IMR-90 (cell line): ENCODE measurements at regions not wholly inside any gene's neighbourhood (a gene's known extent, or its start where the extent isn't known, plus 50 kb on each side); places are given as distances from the start of the nearest gene placed in this dataset.

Experiments used
- ATAC-seq: fragments of 200-7000 bp; cut with Tn5 transposase; 2 replicates; pipeline ENCODE4 v1.9.1; 2020; ENCODE audit warnings: low read depth, mild to moderate bottlenecking, moderate library complexity
- BruUV-seq: library from RNA; stranded (reverse); fragments of 400-500 nt; replicated peaks from 2 replicates; lab custom pipeline; 2021; lab: Mats Ljungman, UMichigan
- CTCF ChIA-PET: fragments of 300-600 bp; formaldehyde crosslinking; extraction: SDS; loops from one replicate; lab custom pipeline; 2021; ENCODE audit warnings: antibody characterized with exemption; lab: Yijun Ruan, JAX
- POLR2A ChIA-PET: fragments of 300-600 bp; sonication (Branson Sonifier 250); formaldehyde crosslinking; loops from one replicate; lab custom pipeline; 2022; ENCODE audit warnings: antibody characterized with exemption; ENCODE audit not compliant: unreplicated experiment; lab: Charles Lee
- DNase-seq: peaks from one replicate; pipeline ENCODE4 v3.0.0; 2013
- H2AFZ ChIP-seq: replicated peaks from 2 replicates; pipeline ENCODE3; 2013; ENCODE audit warnings: low read length, mild to moderate bottlenecking; ENCODE audit not compliant: poor library complexity
- H2AK5ac ChIP-seq: 2 replicates; pipeline ENCODE4 v1.6.1; 2013; ENCODE audit warnings: low read depth, low read length, inconsistent platforms
- H2AK9ac ChIP-seq: replicated peaks from 2 replicates; pipeline ENCODE3; 2013; ENCODE audit warnings: mild to moderate bottlenecking, low read depth, low read length, moderate library complexity; ENCODE audit not compliant: poor library complexity
- H2BK120ac ChIP-seq: 2 replicates; pipeline ENCODE4 v1.6.1; 2013; ENCODE audit warnings: low read depth, low read length, inconsistent platforms
- H2BK15ac ChIP-seq: 3 replicates; pipeline ENCODE4 v1.6.1; 2013; ENCODE audit warnings: low read depth, low read length, inconsistent platforms
- H2BK20ac ChIP-seq: 2 replicates; pipeline ENCODE4 v1.6.1; 2013; ENCODE audit warnings: low read depth, mild to moderate bottlenecking, inconsistent platforms, low read length, moderate library complexity
- H2BK5ac ChIP-seq: 2 replicates; pipeline ENCODE4 v1.6.1; 2013; ENCODE audit warnings: mild to moderate bottlenecking, low read depth, low read length, inconsistent platforms; ENCODE audit not compliant: poor library complexity, severe bottlenecking
- H3K14ac ChIP-seq: replicated peaks from 2 replicates; pipeline ENCODE4 v1.6.1; 2013; ENCODE audit warnings: low read depth, low read length, inconsistent platforms
- H3K18ac ChIP-seq: 2 replicates; pipeline ENCODE4 v1.6.1; 2013; ENCODE audit warnings: low read depth, low read length, control low read depth
- H3K23ac ChIP-seq: 2 replicates; pipeline ENCODE4 v1.6.1; 2013; ENCODE audit warnings: low read depth, low read length, inconsistent platforms
- H3K27ac ChIP-seq: 2 replicates; pipeline ENCODE4 v1.5.1; 2013; ENCODE audit warnings: mild to moderate bottlenecking, control low read depth, low read length; ENCODE audit not compliant: insufficient read depth
- H3K27me3 ChIP-seq: 2 replicates; pipeline ENCODE4 v1.6.1; 2013; ENCODE audit warnings: low read length; ENCODE audit not compliant: control insufficient read depth, insufficient read depth
- H3K36me3 ChIP-seq: 2 replicates; pipeline ENCODE4 v1.6.1; 2013; ENCODE audit warnings: low read length, mixed read lengths; ENCODE audit not compliant: control insufficient read depth, insufficient read depth
- H3K4ac ChIP-seq: 2 replicates; pipeline ENCODE4 v1.6.1; 2013; ENCODE audit warnings: low read depth, low read length, inconsistent platforms
- H3K4me1 ChIP-seq: 2 replicates; pipeline ENCODE4 v1.6.1; 2013; ENCODE audit warnings: low read length, mixed read lengths; ENCODE audit not compliant: control insufficient read depth, insufficient read depth
- H3K4me2 ChIP-seq: 2 replicates; pipeline ENCODE4 v1.6.1; 2013; ENCODE audit warnings: low read depth, mild to moderate bottlenecking, control low read depth, low read length, moderate library complexity
- H3K4me3 ChIP-seq: 2 replicates; pipeline ENCODE4 v1.5.1; 2013; ENCODE audit warnings: low read depth, mild to moderate bottlenecking, control low read depth, low read length, moderate library complexity; ENCODE audit not compliant: insufficient read depth
- H3K56ac ChIP-seq: 2 replicates; pipeline ENCODE4 v1.6.1; 2013; ENCODE audit warnings: low read length, inconsistent platforms; ENCODE audit not compliant: insufficient read depth; ENCODE audit errors: extremely low read depth
- H3K79me1 ChIP-seq, 2 experiments: 2 replicates each; pipeline ENCODE4 v1.6.1; 2013; ENCODE audit warnings: low read length in 2 of 2, inconsistent platforms in 1 of 2, low read depth in 1 of 2
- H3K9ac ChIP-seq: 2 replicates; pipeline ENCODE4 v1.6.1; 2013; ENCODE audit warnings: low read depth, low read length, control low read depth
- H3K9me1 ChIP-seq: 2 replicates; pipeline ENCODE4 v1.6.1; 2013; ENCODE audit warnings: low read length, inconsistent platforms; ENCODE audit not compliant: insufficient read depth
- H3K9me3 ChIP-seq: 2 replicates; pipeline ENCODE4 v1.6.1; 2013; ENCODE audit warnings: low read length; ENCODE audit not compliant: control insufficient read depth, insufficient read depth
- H4K20me1 ChIP-seq: 2 replicates; pipeline ENCODE4 v1.6.1; 2013; ENCODE audit warnings: low read length, inconsistent platforms; ENCODE audit not compliant: insufficient read depth
- H4K5ac ChIP-seq: 2 replicates; pipeline ENCODE4 v1.6.1; 2013; ENCODE audit warnings: mild to moderate bottlenecking, low read depth, low read length, control low read depth
- H4K8ac ChIP-seq, 2 experiments: 2 replicates each; pipeline ENCODE4 v1.6.1; 2013; ENCODE audit warnings: low read depth in 2 of 2, low read length in 2 of 2, control low read depth in 1 of 2, inconsistent platforms in 1 of 2
- H4K91ac ChIP-seq: 2 replicates; pipeline ENCODE4 v1.6.1; 2013; ENCODE audit warnings: low read depth, low read length, inconsistent platforms; ENCODE audit not compliant: insufficient read depth
- BHLHE40 ChIP-seq: fragments of 150-350 bp; IDR thresholded peaks from 2 replicates; pipeline ENCODE4 v1.6.1; 2016; ENCODE audit warnings: mild to moderate bottlenecking, low read depth, low read length
- CHD1 ChIP-seq: IDR thresholded peaks from 2 replicates; pipeline ENCODE4 v1.6.1; 2012; ENCODE audit warnings: low read depth, low read length, improper control_type of control experiment
- CTCF ChIP-seq: conservative IDR thresholded peaks from 2 replicates; pipeline ENCODE4 v1.5.1; 2012; ENCODE audit warnings: mild to moderate bottlenecking, low read depth, low read length, improper control_type of control experiment
- ELK1 ChIP-seq: fragments of 150-350 bp; IDR thresholded peaks from 2 replicates; pipeline ENCODE4 v1.6.1; 2016; ENCODE audit warnings: low read depth, mild to moderate bottlenecking, low read length, moderate library complexity, borderline replicate concordance
- MAFK ChIP-seq: IDR thresholded peaks from 2 replicates; pipeline ENCODE4 v1.6.1; 2012; ENCODE audit warnings: low read depth, low read length, improper control_type of control experiment
- MAZ ChIP-seq: IDR thresholded peaks from 2 replicates; pipeline ENCODE4 v1.6.1; 2012; ENCODE audit warnings: low read depth, mild to moderate bottlenecking, low read length, improper control_type of control experiment, moderate library complexity, borderline replicate concordance
- NFE2L2 ChIP-seq: fragments of 150-350 bp; IDR thresholded peaks from 2 replicates; pipeline ENCODE4 v1.6.1; 2016; ENCODE audit warnings: low read depth, mild to moderate bottlenecking, low read length
- POLR2A ChIP-seq: IDR thresholded peaks from 2 replicates; pipeline ENCODE4 v1.6.1; 2012; ENCODE audit warnings: mild to moderate bottlenecking, low read depth, low read length
- RAD21 ChIP-seq: IDR thresholded peaks from 2 replicates; pipeline ENCODE4 v1.6.1; 2012; ENCODE audit warnings: low read length, improper control_type of control experiment
- SMC3 ChIP-seq: fragments of 150-350 bp; IDR thresholded peaks from 2 replicates; pipeline ENCODE4 v1.6.1; 2016; ENCODE audit warnings: low read depth, mild to moderate bottlenecking, antibody characterized with exemption, low read length, moderate library complexity
- USF2 ChIP-seq: fragments of 150-350 bp; IDR thresholded peaks from 2 replicates; pipeline ENCODE4 v1.6.1; 2017; ENCODE audit warnings: mild to moderate bottlenecking, antibody characterized with exemption, low read length, low read depth
- WGBS, 2 experiments: methylation state at CpG; one replicate each; pipeline versions ENCODE4 v1.1.5 to v1.1.7; 2013; ENCODE audit warnings: missing lambda C conversion rate in 2 of 2; ENCODE audit not compliant: insufficient read length in 1 of 2; ENCODE audit errors: extremely low coverage in 2 of 2; 5-methylcytosine and 5-hydroxymethylcytosine counted together
- dilution Hi-C: fragments of 300-500 bp; cut with HindIII; formaldehyde crosslinking; loops from one replicate; pipeline ENCODE4 v1.14.3; 2018; ENCODE audit warnings: low sequenced_read_pairs; ENCODE audit not compliant: unreplicated experiment
- in situ Hi-C: fragments of 300-500 bp; cut with MboI; formaldehyde crosslinking; loops from 3 replicates; pipeline ENCODE4 v1.14.3; 2019; ENCODE audit warnings: low sequenced_read_pairs, inconsistent platforms, mixed read lengths
- intact Hi-C: fragments of 100-400 bp; cut with micrococcal nuclease; formaldehyde crosslinking; loops from 2 replicates; pipeline ENCODE4 v1.10.0; 2022

- no peak overlapping the region for H2AFZ ChIP-seq
- H2BK15ac ChIP-seq, result no peak overlapping the region
- TF ChIP-seq CHD1 (no peak), BHLHE40 (no peak), SMC3 (no peak), MAZ (no peak), ELK1 (no peak), RAD21 (no peak), NFE2L2 (no peak), CTCF (no peak), USF2 (no peak), POLR2A (no peak), MAFK (no peak)
- H3K4me3 ChIP-seq, result no peak overlapping the region
- H2BK5ac ChIP-seq, result no peak overlapping the region
- no peak for DNase-seq
- no peak overlapping the region for H3K18ac ChIP-seq
- H2BK120ac ChIP-seq, result no peak overlapping the region
- H3K9me1 ChIP-seq, result no peaks in the 10 kb centered on the region
- WGBS, 2 experiments, result no CpG with 5 or more reads among the region's 5 CpGs
- no peaks in the 10 kb centered on the region for H4K20me1 ChIP-seq
- H3K79me1 ChIP-seq, result no peaks in the 10 kb centered on the region
- no peak overlapping the region for H3K4ac ChIP-seq
- in situ Hi-C loops (no loop called here), intact Hi-C loops (no loop called here), dilution Hi-C loops (no loop called here)
- no peaks in the 10 kb centered on the region for H3K4me1 ChIP-seq
- H3K9ac ChIP-seq, result no peak overlapping the region
- CTCF ChIA-PET, result no interaction called here
- no peak overlapping the region for H3K23ac ChIP-seq
- no peaks in the 10 kb centered on the region for H3K36me3 ChIP-seq
- no peak overlapping the region for H4K5ac ChIP-seq
- no peak overlapping the region for H2AK9ac ChIP-seq
- peaks cover 33% of the 10 kb centered on the region for H3K9me3 ChIP-seq
- H3K56ac ChIP-seq, result no peak overlapping the region
- H4K91ac ChIP-seq, result no peak overlapping the region
- H3K4me2 ChIP-seq, result no peak overlapping the region
- no peak for ATAC-seq
- no peaks in the 10 kb centered on the region for H3K27me3 ChIP-seq
- H2AK5ac ChIP-seq, result no peak overlapping the region
- H3K27ac ChIP-seq, result no peak overlapping the region
- no TSS peak for BruUV-seq
- no peak overlapping the region for H2BK20ac ChIP-seq
- no peak overlapping the region for H4K8ac ChIP-seq
- POLR2A ChIA-PET, result no interaction called here
- H3K14ac ChIP-seq, result no peak overlapping the region
Observed at GRCh38 chr7:159195946-159196345, 51.3 kb upstream of the VIPR2 start.
